ENCODE measurements at regions not wholly inside any gene's neighbourhood (a gene's known extent, or its start where the extent isn't known, plus 50 kb on each side); places are given as distances from the start of the nearest gene placed in this dataset.

DNA sequence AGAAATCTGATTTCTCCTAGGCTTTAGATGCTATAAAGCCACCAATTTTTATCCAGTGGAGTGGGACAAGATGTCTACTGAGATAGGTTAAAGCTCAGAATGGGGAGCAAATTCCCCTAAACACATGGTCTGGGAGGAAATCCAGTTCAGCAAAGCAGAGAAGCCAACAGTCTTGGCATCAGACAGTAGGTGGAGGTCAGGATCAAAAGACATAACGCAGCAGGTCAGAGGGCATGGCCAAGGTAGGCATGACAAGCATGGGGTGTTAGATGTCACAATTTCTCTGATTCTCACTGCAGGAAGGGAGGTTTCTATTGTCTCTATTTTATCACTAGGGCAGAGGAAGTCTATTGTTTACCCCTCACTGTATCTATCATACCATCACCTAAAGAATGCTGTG, 288.2 kb downstream of the ACTL7B start:
- TF ChIP-seq, protein P1, sequence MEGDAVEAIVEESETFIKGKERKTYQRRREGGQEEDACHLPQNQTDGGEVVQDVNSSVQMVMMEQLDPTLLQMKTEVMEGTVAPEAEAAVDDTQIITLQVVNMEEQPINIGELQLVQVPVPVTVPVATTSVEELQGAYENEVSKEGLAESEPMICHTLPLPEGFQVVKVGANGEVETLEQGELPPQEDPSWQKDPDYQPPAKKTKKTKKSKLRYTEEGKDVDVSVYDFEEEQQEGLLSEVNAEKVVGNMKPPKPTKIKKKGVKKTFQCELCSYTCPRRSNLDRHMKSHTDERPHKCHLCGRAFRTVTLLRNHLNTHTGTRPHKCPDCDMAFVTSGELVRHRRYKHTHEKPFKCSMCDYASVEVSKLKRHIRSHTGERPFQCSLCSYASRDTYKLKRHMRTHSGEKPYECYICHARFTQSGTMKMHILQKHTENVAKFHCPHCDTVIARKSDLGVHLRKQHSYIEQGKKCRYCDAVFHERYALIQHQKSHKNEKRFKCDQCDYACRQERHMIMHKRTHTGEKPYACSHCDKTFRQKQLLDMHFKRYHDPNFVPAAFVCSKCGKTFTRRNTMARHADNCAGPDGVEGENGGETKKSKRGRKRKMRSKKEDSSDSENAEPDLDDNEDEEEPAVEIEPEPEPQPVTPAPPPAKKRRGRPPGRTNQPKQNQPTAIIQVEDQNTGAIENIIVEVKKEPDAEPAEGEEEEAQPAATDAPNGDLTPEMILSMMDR (IDR thresholded peaks at IDR 0.05) = no peak

DNA sequence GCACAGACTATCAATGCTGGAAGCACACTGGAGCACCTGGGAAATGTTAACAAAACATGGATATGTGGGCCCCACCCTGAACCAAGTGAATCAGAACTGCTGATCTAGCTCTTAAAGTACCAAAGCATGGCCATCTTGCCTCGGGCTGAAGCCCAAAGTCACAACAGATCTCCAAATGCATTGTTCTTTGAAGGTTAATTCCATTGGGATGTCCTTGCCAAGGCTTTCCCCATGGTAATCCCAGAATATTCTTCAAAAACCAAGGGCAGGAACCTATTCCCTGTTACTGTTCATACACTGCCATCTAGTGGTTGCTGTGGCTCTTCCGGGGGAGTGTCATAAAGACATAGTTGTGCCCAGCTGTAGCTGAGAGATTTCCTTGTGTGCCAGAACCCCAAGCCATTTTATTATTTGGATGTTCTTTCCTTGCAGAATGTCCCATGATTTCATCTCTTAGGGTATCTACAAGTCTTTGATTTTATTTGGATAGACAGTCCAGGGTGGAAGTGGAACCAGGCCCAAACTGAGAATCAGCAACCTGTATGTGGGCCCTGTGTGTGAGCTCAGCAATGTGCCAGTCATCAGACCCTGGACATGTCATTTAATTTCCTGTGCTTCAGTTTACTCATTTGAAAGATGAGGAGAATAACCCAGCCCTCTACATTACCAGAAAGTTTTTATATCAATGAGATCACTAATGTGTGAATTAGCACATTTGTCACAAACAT, 290.0 kb downstream of the ACTL7B start:
- TF ChIP-seq, protein P1 (IDR thresholded peaks at IDR 0.05) = peak; percentile 93

DNA sequence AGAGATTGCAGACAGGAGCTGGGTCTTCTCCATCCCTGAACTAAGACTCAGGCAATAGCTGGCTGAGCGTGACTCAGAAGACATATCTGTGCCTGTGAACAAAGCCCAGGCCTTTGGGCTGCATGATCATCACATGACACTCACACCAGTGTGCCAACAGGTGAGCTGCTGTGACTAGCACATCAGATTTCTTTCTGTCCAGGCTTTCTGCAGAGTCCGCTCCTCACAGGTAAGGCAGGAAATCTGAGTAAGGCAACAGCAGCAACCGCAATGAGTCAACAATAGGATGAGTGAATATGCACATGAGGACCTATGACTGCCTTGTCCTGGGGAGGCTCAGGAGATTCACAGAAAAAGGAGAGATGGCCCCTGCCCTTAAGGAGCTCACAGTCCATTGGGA, 293.6 kb downstream of the ACTL7B start:
- TF ChIP-seq, protein P1 (IDR thresholded peaks at IDR 0.05) = no peak

DNA sequence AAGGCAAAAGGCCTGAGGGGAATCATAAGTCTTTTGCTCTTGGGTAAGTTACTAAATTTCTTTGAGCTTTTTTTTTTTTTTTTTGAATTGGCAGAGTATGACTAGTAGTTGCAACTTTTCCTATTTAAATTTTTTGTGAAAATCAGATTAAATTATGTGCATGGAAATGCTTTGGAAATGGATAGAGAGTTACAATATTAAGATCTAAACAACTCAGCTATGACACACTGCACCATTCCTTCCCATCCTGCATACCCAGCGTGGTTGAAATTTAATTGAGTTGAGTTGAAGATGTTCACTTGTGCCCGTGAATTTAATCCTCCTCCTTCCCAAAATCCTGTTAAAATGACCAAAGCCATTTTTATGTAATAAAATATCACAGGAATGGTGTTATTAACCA, 296.4 kb downstream of the ACTL7B start:
- TF ChIP-seq, protein P1 (IDR thresholded peaks at IDR 0.05) = no peak

DNA sequence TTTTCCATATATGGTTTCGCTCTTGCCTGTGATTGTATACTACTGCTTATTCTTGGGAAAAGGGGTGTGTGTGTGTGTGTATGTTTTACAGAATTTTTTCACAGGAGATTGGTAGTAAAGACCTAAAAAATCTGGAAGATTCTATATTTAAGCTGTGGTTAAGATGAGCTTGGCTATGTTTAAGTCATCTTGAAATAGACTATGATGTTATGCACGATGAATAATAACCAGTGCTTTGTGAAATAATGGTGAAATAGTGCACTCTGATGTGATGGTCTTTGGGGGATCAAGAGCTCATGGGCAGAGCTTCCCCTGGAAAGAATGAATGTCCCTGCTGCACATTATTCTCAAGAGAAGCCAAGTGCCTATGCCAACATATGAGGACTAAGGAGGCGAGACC, 301.0 kb downstream of the ACTL7B start:
- TF ChIP-seq, protein P1 (IDR thresholded peaks at IDR 0.05) = no peak

DNA sequence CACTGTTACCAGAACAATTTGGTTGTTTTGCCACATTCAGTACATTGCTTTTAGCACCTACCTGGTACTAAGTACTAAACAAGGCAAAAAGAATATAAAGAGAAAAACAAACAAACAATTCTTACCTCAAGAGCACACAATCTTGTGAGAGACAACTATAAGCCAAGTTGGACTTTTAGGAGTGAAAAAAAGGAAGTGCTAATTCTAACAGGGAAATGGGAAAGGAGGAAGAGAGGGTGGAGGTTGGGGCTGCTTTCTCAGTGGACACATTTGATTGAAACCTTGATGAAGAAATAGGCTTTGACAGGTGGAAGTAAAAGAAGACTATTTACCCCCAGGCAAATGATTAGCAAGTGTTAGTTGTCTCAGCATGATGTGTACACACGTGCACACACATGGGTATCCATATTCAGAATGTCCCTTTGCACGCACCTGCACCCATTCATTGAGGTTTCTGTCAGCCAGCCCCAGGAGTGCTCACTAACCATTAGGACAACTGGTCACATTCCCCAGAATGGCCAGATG, 302.6 kb downstream of the ACTL7B start:
- TF ChIP-seq, protein P1 (IDR thresholded peaks at IDR 0.05) = no peak

DNA sequence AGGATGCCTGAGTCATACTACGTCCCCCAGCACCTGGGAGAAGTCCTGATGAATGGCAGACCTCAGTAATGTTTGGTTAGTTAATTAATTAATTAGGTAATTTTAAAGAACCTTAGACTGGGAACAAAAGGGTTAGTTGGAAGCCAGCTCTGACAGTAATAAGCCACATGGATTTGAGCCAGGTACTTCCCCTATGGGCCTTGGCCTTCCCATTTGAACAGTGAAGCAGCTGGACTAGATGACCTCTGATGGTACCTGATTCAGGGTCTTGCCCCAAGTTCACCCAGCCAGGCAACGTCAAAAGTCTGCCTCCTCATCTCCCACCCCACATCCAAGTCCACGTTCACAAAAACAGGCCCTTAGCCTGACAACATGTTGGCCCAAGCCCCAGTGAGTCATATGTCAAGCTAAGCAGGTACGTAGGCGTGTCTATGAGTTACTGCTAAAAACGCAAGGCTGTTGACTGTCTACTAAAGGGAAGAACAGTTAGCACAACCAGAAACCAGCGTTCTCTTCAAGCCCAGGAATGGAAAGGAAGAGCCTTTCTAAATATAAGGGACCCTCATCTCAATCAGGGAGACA, 303.2 kb downstream of the ACTL7B start:
- TF ChIP-seq, protein P1 (IDR thresholded peaks at IDR 0.05) = no peak

Data from LNCAP (cell line).